NCI-H446 treated with DMSO at 0.1 percent for 48 hours (cell line): ENCODE measurements at regions not wholly inside any gene's neighbourhood (a gene's known extent, or its start where the extent isn't known, plus 50 kb on each side); places are given as distances from the start of the nearest gene placed in this dataset.
A peak's percentile ranks its signal among the peaks of the same experiment; 100 is the strongest.

Source experiments
- DNase-seq: peaks from one replicate; lab custom pipeline; 2025; lab: John Stamatoyannopoulos, UW

DNA sequence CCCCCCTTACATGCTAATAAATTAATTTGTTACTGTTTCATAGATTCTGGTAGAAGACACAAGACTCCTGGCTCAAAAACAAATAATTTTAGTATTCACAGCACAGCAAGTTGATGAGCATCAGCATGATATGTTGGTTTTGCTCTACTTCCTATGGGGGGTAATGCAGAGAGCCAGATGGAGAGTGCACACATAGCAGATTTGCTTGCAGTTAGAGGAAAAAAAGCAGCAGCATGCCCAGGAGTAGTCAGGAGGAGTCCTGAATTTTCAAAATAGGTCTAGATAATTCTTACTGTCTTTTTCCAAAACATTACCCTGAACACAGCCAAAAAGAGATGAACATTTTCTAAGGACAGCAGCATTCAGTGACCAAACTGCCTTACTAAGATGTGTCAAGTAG, 261.3 kb downstream of the COX7C start:
- peak; percentile 62 for DNase-seq

DNA sequence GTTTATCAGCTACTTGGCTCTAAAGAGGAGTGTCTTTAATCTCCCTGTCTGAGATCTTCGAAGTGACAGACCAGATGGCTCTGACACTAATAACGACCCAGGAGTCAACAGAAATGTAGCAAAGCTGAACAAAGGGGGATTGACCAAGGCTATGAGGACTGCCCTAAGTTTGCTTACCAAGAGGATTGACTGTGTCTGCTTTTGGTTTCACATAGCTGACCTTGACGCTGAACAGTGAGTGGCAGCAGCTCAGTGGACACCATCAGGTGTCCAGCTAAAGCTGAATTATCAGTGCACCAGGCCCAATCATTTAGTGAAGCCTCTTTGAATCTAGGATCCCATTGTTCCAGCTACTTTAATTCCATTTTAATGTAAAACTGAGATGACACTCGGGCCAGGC, 262.6 kb downstream of the COX7C start:
- DNase-seq: no peak

DNA sequence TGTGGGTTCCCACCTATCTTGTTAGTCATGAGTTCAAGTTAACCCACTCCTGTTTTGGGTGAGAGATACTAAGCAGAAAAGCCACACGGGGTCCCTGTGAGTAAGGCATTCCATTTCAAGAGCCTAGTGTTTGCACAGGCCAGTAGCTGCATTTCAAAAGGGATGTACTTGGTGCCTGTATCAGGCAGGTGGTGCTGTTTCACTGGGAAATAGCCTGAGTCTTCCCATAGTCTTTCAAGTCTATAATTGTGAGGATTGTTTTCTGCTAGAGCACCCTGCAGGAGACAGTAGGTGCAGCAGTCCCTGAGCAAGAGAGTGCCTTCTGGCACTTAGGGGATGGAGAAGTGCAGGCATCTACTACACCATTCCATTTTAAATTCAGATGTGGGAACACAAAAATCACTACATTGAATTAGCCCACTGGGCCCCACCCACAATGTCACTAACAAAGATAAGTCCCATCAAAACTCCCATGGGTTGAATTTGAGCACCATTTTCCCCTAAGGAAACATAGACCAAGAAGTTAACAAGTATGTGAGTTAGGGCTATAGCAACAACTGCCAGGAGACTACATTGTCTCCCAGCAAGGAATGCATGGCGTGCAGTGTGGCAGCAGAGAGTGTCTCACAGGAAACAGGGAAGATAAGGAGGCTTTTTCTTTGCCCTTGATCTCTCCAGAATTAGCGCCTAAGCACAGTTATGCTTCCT, 263.2 kb downstream of the COX7C start:
- DNase-seq: peak; percentile 88

DNA sequence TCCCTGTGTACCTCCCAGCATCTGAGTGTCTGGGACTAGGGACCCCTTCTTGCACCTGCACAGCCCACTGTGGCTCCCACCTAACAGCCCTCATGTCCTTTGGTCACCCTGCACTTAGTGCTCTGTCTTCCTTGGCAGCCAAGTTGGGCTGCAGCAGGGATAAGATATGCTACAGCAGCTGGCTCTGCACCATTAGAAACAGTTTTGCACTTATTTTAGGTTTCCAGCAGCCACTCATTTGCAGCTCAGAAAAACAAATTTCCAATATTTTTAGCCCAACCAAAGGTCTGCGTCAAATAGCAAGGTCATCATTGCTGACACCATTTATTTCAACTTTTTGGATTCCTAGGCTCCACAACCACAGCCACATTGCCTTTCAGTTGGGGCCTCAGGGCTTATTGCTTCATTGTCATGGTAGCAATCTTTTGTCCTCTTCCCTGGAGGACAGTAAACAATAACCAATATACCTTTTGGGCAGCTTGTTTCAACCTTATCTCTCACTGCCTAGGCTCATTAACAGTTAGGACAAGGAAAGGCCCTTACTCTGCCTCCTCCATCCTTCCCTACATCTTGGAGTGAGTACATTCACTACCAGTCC, 263.9 kb downstream of the COX7C start:
- no peak for DNase-seq

DNA sequence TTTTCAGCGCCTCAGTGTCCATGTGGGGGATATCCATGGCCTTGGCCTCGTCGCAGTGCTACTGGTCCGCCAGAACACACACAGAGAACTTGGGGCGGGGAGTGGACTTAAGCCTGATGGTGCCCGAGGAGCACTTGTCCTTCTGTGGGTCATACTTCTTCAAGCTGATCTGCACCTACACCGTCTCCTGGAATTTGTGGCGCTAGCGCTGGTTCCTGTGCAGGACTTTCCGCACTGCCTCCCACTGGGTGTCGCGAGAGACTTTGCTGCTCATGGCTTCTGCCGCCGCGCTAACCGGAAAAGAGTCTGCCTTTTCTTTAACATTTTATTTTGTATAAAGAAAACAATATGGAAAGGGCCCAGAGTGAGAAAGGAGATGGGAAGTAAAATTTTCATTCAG, 266.9 kb downstream of the COX7C start:
- no peak for DNase-seq

DNA sequence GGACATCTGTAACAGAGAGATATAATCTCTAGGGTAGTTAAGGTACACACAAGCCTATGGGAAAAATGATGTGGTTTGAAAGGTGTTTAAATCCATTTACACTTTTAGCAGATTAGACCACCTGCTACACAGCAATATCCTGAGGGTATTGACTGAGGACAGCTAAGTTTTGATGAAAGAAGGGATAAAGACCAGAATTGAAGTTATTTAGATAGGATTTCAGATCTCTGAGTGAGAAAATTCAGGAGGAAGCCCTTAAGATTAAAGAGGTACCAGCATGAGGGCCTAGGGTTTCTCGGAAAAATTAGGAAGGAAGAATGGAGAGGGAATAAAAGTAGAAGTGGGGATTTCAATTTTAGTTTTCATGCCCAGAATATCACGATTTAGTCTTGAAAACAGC, 267.3 kb downstream of the COX7C start:
- no peak for DNase-seq

DNA sequence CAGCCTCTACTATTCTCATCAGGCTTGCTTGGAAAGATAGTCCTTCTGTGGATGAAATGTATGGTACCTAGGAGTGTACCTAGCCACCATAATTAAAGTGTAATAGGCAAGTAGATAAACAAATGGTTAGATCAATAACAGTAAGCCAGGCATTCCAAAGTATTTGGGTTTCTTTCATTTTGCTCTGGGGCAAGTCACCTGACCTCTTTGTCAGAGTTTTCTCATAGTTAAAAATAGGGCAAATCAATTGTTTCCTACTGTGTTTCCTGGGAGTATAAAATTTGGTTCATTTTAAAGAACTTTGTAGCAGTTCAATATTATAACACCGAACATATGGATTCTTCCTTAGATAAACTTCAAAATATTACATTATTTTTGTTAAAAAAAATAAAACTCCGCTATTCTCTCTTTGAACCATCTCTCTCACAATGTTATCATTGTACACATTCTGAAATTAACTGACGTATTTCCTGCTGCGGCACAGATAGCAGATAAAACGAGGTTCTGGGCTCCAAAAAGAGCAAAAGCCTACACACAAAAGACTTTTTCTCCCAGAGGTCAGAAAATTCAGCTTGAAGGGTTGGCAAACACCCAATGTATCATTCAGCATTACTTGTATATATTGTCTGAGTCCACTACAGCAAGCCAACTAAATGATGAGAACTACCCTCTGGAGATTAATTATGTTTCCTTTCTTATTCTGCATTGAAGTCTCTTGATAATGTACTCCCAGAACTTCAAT, 267.9 kb downstream of the COX7C start:
- no peak for DNase-seq

DNA sequence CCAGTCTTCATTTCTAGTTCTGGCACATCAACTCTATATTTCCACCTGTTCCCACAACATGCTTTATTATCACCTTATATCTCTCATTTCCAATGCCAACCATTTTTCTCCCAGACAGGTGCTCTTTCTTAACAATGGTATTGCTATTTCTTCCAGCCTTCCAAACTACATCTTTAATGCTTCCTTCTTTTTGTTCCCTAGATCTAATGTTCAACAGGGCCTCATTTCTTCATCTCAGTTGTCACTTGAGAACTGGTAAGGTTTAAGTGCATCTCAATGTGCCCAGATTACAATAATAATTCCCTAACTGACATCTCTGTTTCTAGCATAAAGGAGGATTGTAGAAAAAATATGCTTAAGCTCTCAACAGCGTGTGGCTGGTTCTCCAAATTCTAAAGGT, 272.6 kb downstream of the COX7C start:
- no peak for DNase-seq

DNA sequence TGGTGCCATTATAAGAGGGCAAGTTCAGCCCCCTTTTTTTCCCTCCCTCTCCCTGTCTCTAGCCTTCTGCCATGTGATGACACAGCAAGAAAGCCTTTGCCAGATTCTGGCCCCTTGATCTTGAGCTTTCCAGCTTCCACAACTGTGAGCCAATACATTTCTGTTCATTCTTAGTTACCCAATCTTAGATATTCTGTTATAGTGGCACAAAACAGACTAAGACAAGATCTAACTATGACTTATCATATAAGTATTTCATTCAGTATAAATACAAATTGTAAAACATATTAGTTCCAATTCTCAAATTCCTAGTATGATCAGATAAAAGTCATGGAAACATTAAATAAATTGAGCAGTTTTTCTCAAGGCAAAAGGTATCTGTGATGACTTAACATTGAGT, 276.3 kb downstream of the COX7C start:
- DNase-seq: no peak

DNA sequence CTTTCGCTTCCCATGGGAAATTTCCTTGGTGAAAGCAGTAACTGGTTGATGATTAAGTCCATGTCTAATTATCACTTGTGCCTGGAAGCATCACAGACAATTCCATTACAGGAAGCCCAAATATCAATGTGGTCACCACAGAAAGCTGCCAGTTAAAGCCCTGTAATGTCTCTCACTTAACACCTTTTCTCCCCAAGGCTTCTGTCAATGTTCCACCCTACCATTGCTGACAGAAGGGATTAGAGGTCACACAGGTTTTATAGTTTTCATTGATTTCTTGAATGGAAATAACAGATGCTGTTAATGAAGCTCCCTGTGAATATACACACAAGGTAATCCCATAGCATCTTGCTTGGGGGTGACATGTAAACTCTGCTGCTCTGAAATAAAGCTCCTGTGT, 279.2 kb downstream of the COX7C start:
- DNase-seq: no peak

DNA sequence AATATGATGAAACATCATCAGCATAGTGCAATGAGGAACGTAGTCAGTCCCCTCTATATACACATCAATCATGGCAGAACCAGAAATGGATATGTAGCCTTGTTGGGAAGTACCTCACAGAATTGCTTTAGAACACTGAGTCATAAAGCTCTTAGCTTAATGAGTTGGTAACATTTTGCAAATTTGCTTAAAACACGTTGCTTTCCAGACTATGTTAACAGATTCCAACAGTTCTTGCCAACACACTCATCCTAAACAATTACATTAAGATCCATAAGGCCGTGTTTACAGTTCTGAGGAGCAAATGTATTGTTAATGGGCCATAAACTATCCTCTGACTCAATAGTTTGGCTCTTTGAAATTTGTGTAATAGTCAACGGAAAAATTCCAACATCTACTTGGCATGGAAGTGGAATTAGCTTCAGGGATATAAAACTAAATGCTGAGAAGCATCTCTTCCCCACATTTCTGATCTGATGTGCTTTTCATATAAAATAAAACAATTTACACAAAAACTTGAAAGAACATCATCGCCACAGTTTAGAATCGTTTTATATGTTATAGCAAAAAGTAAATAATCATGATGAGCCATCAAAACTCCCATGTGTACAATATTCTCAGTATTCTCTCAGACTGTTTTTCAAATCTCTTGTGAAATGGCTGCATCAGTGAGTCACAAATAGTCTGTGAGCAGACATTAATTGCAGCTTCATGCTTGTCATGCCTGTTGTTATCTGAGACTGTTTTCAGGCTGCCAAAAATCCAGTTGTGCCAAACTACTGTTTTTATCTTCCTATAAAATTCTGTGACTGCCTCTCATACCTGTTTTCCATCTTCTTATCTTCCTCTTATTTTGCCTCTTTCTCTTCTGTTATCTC, 291.9 kb downstream of the COX7C start:
- DNase-seq: peak; percentile 82

DNA sequence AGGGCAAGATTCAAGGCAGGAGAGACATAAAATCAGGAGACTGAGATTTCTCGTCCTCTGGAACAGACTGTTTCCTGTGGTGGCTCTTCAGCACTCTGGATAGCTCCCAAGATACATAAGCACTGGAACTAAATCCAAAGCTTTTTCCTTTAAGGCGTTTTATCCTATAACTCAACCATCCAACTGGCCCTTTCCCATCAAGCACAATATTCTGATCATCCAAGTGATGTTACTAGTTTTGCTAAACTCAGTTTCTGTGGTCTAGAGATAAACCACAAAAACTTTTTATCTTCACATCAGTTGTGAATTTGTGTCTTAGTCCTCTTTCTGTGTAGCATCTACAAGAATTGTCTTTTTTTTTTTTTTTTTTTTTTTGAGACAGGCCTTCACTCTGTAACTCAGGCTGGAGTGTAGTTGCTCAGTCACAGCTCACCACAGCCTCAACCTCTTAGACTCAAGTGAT, 299.4 kb downstream of the COX7C start:
- DNase-seq: peak; percentile 2

DNA sequence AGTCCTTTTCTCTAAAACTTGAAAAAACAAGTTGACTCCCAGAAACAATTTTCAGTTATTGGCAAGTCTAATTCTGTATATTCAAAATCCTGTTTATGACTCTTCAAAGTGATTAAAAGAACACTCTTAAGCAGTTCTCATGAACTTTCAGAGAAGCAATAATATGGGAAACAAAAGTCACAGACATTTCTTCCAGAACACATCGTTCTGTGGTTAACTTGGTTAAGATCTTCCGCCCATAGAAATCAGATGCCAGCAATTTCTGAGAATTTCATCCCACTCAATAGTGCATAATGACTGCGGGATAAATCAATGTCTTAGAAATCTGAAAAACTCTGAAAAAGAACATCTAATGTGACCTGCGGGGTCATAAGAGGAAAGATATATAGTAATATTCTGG, 300.5 kb downstream of the COX7C start:
- DNase-seq: no peak

DNA sequence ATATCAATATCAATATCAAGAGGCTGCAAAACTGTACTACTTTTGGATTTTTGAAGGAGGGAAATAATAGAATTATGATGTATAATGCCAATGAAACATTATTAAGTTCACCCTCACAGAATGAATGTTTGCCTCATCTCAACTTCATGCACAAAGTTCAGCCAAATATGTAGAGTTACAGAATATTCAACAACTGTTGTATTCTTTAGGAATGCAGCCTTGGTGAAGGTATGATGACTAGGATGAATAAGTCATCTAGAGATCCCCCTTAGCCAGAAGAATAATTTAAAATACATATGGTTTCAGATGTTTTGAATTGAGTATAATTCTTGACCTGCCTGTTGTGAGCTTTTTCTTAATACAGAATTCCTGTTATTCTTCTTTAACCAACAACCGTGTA, 308.3 kb downstream of the COX7C start:
- DNase-seq: no peak

DNA sequence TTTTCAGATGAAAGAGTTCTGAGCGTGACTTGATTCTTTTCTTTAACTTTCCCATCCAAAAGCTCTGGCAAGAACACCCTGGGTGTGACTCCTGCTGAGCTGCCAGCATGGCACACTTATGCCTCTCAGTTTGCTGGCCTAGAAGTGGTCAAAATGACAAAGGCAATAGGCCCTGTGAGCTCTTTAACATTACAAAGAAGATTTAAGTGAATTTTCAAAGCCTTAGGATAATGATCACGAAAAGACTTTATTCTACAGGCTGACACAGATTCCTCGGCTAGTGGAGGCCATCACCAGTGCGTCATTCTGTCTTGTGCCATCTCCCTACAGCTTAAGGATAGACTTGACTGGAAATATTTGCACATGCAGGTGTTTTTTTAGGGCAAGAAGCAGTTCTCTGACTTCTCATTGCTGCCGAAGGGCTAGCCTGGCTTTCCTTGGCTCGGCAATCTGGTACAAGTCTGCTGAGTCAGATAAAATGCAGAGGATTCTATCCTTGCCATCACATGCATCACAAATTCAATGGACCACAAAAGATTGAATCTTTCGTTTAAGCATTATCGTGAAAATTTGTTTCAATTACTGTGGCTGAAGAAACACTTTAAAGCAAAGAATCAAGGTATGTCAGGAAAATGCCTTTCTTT, 311.5 kb downstream of the COX7C start:
- peak; percentile 20 for DNase-seq

DNA sequence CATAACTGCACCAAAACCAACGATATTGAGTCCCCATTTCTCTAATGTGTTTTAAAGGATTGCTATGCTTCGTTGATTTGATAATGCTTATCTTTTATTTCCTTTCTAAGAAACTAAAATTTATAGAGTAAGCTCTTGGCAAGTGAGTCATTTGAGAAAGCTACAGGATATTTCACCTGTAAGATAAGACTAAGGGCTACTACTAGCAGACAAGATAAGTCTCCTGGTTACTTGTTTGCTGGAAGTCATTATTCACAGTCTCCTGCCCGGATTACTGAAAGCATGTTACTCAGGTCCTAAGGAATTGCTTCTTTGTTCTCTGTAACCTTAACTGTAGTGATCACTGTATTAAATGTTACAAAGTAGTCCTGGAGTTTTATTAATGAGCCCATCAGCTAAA, 315.9 kb upstream of the RASA1 start:
- DNase-seq: no peak

DNA sequence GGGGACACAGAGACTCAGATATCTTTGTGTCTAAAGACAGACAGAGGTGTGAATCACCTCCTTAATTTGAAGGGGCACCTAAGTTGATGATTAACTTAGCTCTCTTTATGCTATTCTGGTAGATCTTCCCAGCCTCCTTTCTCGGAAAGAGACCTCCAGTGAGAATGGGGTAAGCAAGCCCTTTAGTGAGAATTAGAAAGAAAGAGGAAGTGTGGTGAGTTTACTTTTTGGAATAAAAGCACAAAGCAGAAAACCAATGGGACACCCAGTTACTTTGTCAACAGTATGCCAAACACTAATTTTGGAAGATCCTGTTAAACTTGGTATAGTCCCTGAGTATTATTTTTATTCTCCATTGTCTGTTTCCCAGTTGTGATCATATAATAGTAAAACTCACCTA, 302.8 kb upstream of the RASA1 start:
- DNase-seq: no peak

DNA sequence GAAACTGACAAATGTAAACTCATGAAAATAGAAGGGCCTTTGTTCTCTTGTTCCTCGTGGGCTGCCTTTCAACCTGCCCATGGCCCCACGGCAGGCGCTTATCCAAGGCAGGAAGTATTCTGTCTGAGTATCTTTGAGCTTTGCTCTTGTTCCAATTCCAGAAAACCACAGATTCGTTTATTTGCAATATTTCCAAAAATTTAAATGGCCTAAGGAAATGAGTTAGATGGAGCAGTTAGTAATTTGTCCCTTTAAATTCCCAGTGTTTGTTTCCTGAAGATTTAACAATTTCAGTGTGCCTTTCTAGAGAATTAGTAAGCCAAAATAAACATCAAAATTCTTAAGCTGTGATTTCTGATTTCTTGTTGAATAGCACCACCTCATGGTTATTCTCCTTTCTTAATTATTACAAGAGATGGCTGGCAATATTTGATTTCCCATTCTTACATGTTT, 299.4 kb upstream of the RASA1 start:
- DNase-seq: peak; percentile 72

DNA sequence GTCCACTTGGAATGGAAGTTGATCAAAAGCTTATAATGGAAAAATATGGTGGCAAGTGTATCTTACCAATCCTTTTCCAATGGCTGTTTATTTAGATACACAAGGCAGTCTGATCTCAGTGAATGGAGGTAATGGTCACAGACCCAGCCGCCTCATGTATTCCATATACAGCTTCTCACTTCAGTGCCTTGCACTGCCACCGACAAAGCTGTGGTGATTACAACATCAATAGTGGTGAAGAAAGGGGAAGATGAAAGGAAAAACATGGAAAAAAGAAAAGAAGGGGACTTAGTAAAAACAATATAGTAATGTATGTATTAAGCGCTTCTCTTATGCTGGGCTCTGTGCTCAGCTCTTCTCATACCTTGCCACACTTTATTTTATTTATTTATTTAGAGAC, 297.3 kb upstream of the RASA1 start:
- no peak for DNase-seq

DNA sequence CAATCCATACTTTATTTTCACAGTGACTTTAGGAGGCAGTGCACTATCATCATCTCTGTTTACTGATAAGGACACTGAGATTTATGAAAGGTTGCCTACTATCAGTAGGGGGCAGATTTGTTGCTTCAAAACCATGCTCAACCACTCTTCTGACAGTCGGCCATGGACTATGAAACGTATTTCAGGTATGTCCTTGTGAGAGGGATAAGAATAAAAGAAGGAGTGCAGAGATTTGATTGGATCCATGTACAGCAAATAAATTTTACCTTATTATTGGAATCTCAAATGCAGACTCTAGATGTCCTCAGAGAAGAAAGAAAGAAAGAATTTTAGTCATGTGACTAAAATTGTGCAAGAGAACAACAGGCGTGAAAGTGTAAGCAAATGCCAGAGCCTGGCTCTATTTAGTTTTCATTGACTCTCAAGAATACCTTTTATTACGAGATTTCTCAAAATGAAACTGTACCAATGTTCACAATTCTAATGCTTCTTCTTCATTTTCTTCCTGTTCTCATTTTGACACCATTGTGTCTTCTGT, 296.6 kb upstream of the RASA1 start:
- DNase-seq: no peak

DNA sequence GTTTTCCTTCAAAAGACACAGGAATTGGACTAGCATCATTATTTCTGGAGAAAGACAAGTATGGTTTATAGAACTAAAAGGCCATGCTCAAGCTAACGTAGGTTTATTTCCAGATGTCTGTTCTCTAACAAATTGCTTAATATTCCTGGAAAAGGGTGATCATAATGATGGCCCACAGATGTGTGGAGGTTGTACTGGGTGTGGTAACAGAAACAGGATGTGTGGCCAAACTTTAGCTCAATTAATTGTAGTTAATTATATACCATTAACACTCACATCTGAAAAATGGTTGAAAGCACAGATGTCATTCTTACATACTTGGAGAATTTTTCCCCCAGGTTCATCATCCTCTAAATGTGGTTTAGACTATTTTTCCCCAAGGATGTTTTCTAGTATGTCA, 292.7 kb upstream of the RASA1 start:
- no peak for DNase-seq
